HEK293 (cell line): ENCODE measurements at regions not wholly inside any gene's neighbourhood (a gene's known extent, or its start where the extent isn't known, plus 50 kb on each side); places are given as distances from the start of the nearest gene placed in this dataset.
"Not testable (repeated sequence)": the region's sequence is repeated elsewhere in the genome, so short reads cannot be mapped to it uniquely, and the experiment has no call there.

Source experiments
- CTCF ChIA-PET: fragments of 350-600 bp; formaldehyde crosslinking; extraction: SDS; loops from one replicate; lab custom pipeline; 2021; ENCODE audit warnings: antibody characterized with exemption; lab: Yijun Ruan, JAX
- POLR2A ChIA-PET: fragments of 300-600 bp; formaldehyde crosslinking; extraction: SDS; loops from one replicate; lab custom pipeline; 2020; ENCODE audit warnings: antibody characterized with exemption, inconsistent platforms; lab: Yijun Ruan, JAX
- H3K27ac ChIP-seq: fragments of 200-500 bp; sonication (Bioruptor generic); 2 replicates; pipeline ENCODE4 v1.5.1; 2014; ENCODE audit warnings: low read depth, low read length, control low read depth, inconsistent platforms; ENCODE audit errors: extremely low read depth
- H3K36me3 ChIP-seq, 2 experiments: fragments of 200-500 bp in 1 of 2; sonication (Bioruptor generic) in 1 of 2; 1 replicate in 1 of 2; 2 replicates in 1 of 2; pipeline ENCODE4 v1.5.1; 2014 to 2017; ENCODE audit warnings: inconsistent platforms in 2 of 2, low read length in 2 of 2; ENCODE audit not compliant: control insufficient read depth in 2 of 2, insufficient read depth in 1 of 2
- H3K4me1 ChIP-seq: fragments of 200-500 bp; sonication (Bioruptor generic); 2 replicates; pipeline ENCODE4 v1.5.1; 2014; ENCODE audit warnings: mild to moderate bottlenecking, low read length, inconsistent platforms; ENCODE audit not compliant: control insufficient read depth, insufficient read depth
- H3K4me3 ChIP-seq: 2 replicates; pipeline ENCODE4 v1.5.1; 2011; ENCODE audit warnings: low read depth, mild to moderate bottlenecking, control low read depth, low read length, moderate library complexity
- H3K9me3 ChIP-seq: fragments of 200-500 bp; sonication (Bioruptor generic); 2 replicates; pipeline ENCODE4 v1.5.1; 2014; ENCODE audit warnings: low read depth, low read length, inconsistent platforms; ENCODE audit not compliant: control insufficient read depth, insufficient read depth
- ATF2 ChIP-seq: fragments of 450-650 bp; formaldehyde crosslinking; IDR thresholded peaks from 2 replicates; pipeline ENCODE4 v1.5.1; 2016; ENCODE audit warnings: missing biosample characterization, missing genetic modification characterization, low read depth
- MZF1 ChIP-seq: fragments of 450-650 bp; formaldehyde crosslinking; IDR thresholded peaks from 2 replicates; pipeline ENCODE4 v1.5.1; 2017; ENCODE audit warnings: missing biosample characterization, missing genetic modification characterization, borderline replicate concordance
- REST ChIP-seq: fragments of 450-650 bp; formaldehyde crosslinking; IDR thresholded peaks from 2 replicates; pipeline ENCODE4 v1.5.1; 2016; ENCODE audit warnings: missing biosample characterization, missing genetic modification characterization
- SETDB1 ChIP-seq: IDR thresholded peaks from one replicate; pipeline ENCODE4 v1.6.1; 2017; ENCODE audit warnings: mild to moderate bottlenecking, low read length, moderate library complexity, mixed read lengths; ENCODE audit not compliant: insufficient read length
- ZNF423 ChIP-seq: fragments of 450-650 bp; formaldehyde crosslinking; IDR thresholded peaks from 2 replicates; pipeline ENCODE4 v1.5.1; 2016; ENCODE audit warnings: missing biosample characterization, missing genetic modification characterization
- ZNF830 ChIP-seq: fragments of 450-650 bp; IDR thresholded peaks from 2 replicates; pipeline ENCODE4 v1.5.0; 2018; ENCODE audit warnings: missing biosample characterization, missing genetic modification characterization, low read depth, mild to moderate bottlenecking, moderate library complexity

GRCh38 chr17:22221344-22221743 is 529.0 kb downstream of the KCNJ18 start (continued):
- TF ChIP-seq ATF2: no peak
- no peak for TF ChIP-seq REST
- TF ChIP-seq ZNF830 (tag by site-specific recombination): no peak
- no peak for TF ChIP-seq ZNF423

- H3K36me3 ChIP-seq, H3K4me3 ChIP-seq, H3K9me3 ChIP-seq, H3K27ac ChIP-seq, POLR2A ChIA-PET, CTCF ChIA-PET, H3K4me1 ChIP-seq: not testable (repeated sequence)
Observed at GRCh38 chr17:22226477-22226876, 534.2 kb downstream of the KCNJ18 start.

DNA sequence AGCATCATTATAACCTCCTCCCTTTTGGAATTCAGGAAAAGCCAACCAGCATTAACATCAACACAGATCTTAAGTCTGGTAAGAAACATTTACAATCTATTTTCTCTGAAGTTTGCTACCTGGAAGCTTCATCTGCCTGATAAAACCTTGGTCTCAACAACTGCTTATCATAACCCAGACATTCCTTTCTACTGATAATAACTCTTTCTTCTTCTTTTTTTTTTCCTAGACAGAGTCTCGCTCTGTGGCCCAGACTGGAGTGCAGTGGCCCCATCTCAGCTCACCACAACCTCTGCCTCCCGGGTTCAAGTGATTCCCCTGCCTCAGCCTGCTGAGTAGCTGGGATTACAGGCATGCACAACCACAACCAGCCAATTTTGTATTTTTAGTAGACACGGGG is 534.6 kb downstream of the KCNJ18 start:
- H3K4me3 ChIP-seq, H3K9me3 ChIP-seq, POLR2A ChIA-PET, H3K36me3 ChIP-seq, CTCF ChIA-PET, H3K27ac ChIP-seq, H3K4me1 ChIP-seq: not testable (repeated sequence)

DNA sequence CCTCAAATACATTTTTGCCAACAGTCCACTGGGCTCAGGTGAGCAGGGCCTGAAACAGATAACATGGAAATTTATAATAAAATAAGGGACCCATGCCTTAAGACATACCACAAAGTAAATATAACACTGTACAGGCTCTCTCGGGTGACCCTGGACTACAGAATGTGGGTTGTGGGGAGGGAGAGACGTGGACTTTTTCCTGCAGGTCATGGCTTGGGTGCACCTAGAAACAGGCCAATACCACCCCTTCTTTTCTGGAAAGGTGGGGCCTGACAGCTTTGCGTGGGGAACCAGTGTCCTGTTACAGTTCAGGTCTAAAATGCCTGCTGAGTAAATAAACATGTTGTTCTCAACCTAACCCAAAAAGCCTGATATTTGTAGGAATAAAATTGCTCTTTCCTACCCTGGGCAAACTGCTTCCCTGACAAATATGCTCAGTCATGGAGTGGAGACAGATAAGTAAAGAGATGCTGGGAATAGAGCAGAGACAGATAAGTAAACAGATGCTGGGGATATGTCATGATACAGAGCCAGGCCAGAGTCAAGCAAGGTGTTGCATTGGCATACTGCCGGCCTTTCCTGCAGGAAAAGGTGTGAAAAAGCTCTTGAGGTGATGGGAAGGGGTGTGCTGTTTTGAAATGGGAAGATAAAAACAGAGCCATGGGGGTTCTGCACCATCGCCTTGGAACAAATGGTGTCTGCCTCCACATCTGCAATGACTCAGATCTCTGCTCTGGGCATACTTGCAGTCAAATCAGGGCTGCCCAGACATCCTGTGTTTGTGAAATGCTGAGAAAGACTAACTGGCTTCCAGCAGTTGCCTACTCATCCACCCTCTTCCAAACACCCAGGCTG is 535.6 kb downstream of the KCNJ18 start:
- H3K36me3 ChIP-seq, H3K4me1 ChIP-seq: not testable (repeated sequence)
- CTCF ChIA-PET: interaction anchor here (0.6 kb wide), 1 partner anchor 72 kb away, joined by 4 read pairs; no protein-coding TSS in a partner anchor

GRCh38 chr17:22229821-22230220 is 537.5 kb downstream of the KCNJ18 start:
- POLR2A ChIA-PET, H3K27ac ChIP-seq, H3K36me3 ChIP-seq, H3K9me3 ChIP-seq, H3K4me3 ChIP-seq, CTCF ChIA-PET, H3K4me1 ChIP-seq: not testable (repeated sequence)

More for the DNA sequence above, 535.6 kb downstream of the KCNJ18 start:
- POLR2A ChIA-PET, H3K9me3 ChIP-seq, H3K4me3 ChIP-seq, H3K27ac ChIP-seq: not testable (repeated sequence)

- Histone ChIP-seq H3K27ac (no peak overlapping the region), H3K4me3 (no peak overlapping the region), H3K36me3 (no peaks in the 10 kb centered on the region)
- CTCF ChIA-PET: no interaction called here
- peak; percentile 94 for TF ChIP-seq SETDB1
- TF ChIP-seq MZF1 (tag by site-specific recombination): no peak
- TF ChIP-seq, all 188 proteins: peak for 1
- POLR2A ChIA-PET: no interaction called here
- Histone ChIP-seq H3K9me3 (no peaks in the 10 kb centered on the region), H3K4me1 (no peaks in the 10 kb centered on the region)
Observed at GRCh38 chr17:22233382-22233781, 541.1 kb downstream of the KCNJ18 start.
